ENCODE measurements at regions not wholly inside any gene's neighbourhood (a gene's known extent, or its start where the extent isn't known, plus 50 kb on each side); places are given as distances from the start of the nearest gene placed in this dataset.

DNA sequence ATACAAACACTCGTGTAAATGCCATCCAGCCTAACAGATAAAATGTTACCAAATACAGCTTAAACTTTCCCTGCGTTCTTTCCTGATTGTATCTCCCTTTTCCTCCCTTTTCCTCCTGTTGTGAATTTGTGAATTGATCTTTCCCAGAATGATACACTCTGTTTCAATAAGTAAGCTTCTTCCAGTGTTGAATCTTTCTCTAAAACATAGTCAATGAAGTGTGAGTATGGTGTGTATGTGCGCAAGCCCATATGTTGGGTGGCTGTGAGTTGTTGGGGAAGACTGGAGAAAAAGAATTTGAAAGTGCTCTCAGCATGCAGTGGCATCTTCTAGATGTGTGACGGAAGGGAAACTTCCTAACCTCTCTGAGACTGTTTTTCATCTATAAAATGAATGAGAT, 143.1 kb upstream of the KLF4 start:
- Histone ChIP-seq H3T11ph (ENCODE audit: low read length) (no peak overlapping the region), H2BK20ac (ENCODE audit: low read depth, low read length, poor library complexity, severe bottlenecking) (no peak overlapping the region), H2BK12ac (ENCODE audit: insufficient read length, low read depth, low read length) (no peak overlapping the region), H2BK15ac (ENCODE audit: low read depth, low read length) (no peak overlapping the region), H3K9me3 (ENCODE audit: control insufficient read depth, low read depth, low read length) (no peaks in the 10 kb centered on the region), H3K23ac (ENCODE audit: insufficient read length, low read depth, low read length) (no peak overlapping the region), H4K5ac (ENCODE audit: insufficient read length, low read depth, low read length) (no peak overlapping the region), H4K8ac (replicated peaks; ENCODE audit: insufficient read length, low read depth, low read length) (no peak overlapping the region), H3K4me1 (ENCODE audit: insufficient read depth, low read length) (peaks cover 20% of the 10 kb centered on the region), H3K4ac (ENCODE audit: low read depth, low read length) (no peak overlapping the region), H3K23me2 (ENCODE audit: insufficient read length, low read depth, low read length, poor library complexity, severe bottlenecking) (peaks cover 5% of the 10 kb centered on the region), H3K27me3 (ENCODE audit: insufficient read depth, low read length) (no peaks in the 10 kb centered on the region), H3K18ac (ENCODE audit: insufficient read length, low read depth, low read length) (no peak overlapping the region), H4K91ac (ENCODE audit: insufficient read length, low read depth, low read length) (no peak overlapping the region), H3K56ac (ENCODE audit: insufficient read length, low read depth, low read length) (no peak overlapping the region), H3K14ac (ENCODE audit: insufficient read depth, low read length) (no peak overlapping the region), H3K4me2 (ENCODE audit: insufficient read depth, insufficient read length, low read length) (no peak overlapping the region), H3K79me1 (ENCODE audit: insufficient read depth, low read depth, low read length, poor library complexity, severe bottlenecking) (no peaks in the 10 kb centered on the region), H2AFZ (ENCODE audit: low read length) (no peak overlapping the region), H4K20me1 (ENCODE audit: control insufficient read depth, insufficient read depth, insufficient read length) (no peaks in the 10 kb centered on the region), H3K79me2 (ENCODE audit: insufficient read depth, low read length) (no peaks in the 10 kb centered on the region), H2BK5ac (ENCODE audit: insufficient read length, low read length) (no peak overlapping the region), H3K9ac (ENCODE audit: extremely low read depth, insufficient read length, low read length) (no peak overlapping the region), H2AK5ac (ENCODE audit: insufficient read length, low read length) (no peak overlapping the region), H2BK120ac (ENCODE audit: low read depth, low read length, poor library complexity, severe bottlenecking) (no peak overlapping the region), H3K27ac (ENCODE audit: insufficient read length, low read depth, low read length) (no peak overlapping the region)
- no CpG with 5 or more reads among the region's 4 CpGs for WGBS (ENCODE audit: extremely low coverage, insufficient read length, low lambda C conversion rate)
- Mint-ChIP-seq H3K36me3 (ENCODE audit: insufficient read depth in 1 of 3, low read depth in 3 of 3) (no peaks in the 10 kb centered on the region; a peak in 1 of 7 replicates), H3K27me3 (ENCODE audit: low read depth) (peaks cover 18% of the 10 kb centered on the region), H3K4me3 (peak overlapping the region in 1 of 2 experiments; percentile 4; a peak in 2 of 5 replicates), H3K9me3 (no peaks in the 10 kb centered on the region; a peak in 1 of 5 replicates), H3K4me1 (peaks cover 51 to 55% of the 10 kb centered on the region in 2 experiments), H3K27ac (peak overlapping the region in 1 of 3 experiments; percentile 16; a peak in 1 of 7 replicates)
- no peak for TF ChIP-seq CTCF (conservative IDR thresholded peaks at IDR 0.05)
- DNase-seq, result no peak
